ENCODE measurements at regions not wholly inside any gene's neighbourhood (a gene's known extent, or its start where the extent isn't known, plus 50 kb on each side); places are given as distances from the start of the nearest gene placed in this dataset.

DNA sequence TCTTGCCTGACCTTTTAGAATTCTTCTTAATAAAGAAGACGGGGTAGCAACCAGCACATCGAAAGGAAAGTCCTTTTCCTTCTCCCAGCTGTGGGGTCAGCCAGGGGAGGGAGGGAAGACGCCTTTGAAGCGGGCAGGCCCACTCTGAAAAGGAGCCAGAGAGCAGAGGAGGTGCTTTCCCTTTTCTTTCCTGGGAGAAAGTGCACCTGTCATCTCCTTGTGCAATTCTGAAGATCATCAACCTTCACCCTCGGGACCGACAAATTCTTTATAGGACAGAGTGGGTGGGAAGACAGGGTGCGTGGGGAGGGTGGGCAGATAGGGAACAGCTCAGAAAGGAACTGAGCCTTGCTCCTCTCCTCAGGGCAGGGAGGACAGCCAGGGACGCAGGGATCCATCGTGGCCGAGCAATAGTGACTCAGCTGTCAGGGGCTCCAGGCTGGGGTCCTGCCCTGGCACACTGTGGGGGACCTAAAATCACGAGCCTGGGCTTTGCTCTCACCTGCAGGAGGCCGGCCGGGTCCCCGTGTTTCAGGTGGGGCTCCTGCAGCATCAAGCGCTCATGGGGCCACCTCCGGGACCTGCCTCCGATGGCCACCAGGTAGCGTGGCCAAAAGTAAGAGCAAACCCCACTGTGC is 141.0 kb downstream of the OLFM1 start:
- Histone ChIP-seq H4K20me1 (ENCODE audit: insufficient read depth) (no peaks in the 10 kb centered on the region), H3K27ac (ENCODE audit: low read length) (no peak overlapping the region), H3K4me2 (ENCODE audit: low read length) (no peak overlapping the region), H3K4me3 (ENCODE audit: low read length) (no peak overlapping the region), H3K36me3 (ENCODE audit: insufficient read depth, low read length) (no peaks in the 10 kb centered on the region), H3F3A (ENCODE audit: insufficient read depth, low read length, poor library complexity, severe bottlenecking) (no peaks in the 10 kb centered on the region), H3K27me3 (ENCODE audit: insufficient read depth, low read depth, low read length) (no peaks in the 10 kb centered on the region), H2AFZ (ENCODE audit: low read depth, low read length) (no peak overlapping the region), H3K9me2 (ENCODE audit: insufficient read depth, low read length) (no peaks in the 10 kb centered on the region), H3K9me3 (ENCODE audit: low read length) (no peaks in the 10 kb centered on the region), H3K79me2 (replicated peaks; ENCODE audit: insufficient read depth, low read length) (no peaks in the 10 kb centered on the region), H3K9ac (ENCODE audit: low read length) (no peak overlapping the region)
- TF ChIP-seq POLR2AphosphoS5 (IDR thresholded peaks at IDR 0.05) (no peak), RAD21 (conservative IDR thresholded peaks at IDR 0.05) (no peak), REST (IDR thresholded peaks at IDR 0.05; ENCODE audit: borderline replicate concordance) (no peak), MXI1 (conservative IDR thresholded peaks at IDR 0.05; ENCODE audit: poor library complexity, severe bottlenecking) (no peak), TAF1 (IDR thresholded peaks at IDR 0.05; ENCODE audit: low read depth) (no peak), CTCF (IDR thresholded peaks at IDR 0.05; ENCODE audit: poor library complexity, severe bottlenecking) (no peak), EP300 (conservative IDR thresholded peaks at IDR 0.05; ENCODE audit: poor library complexity, severe bottlenecking) (no peak), EZH2 (IDR thresholded peaks at IDR 0.05; ENCODE audit: borderline replicate concordance, insufficient read depth, low read length, poor library complexity, severe bottlenecking) (no peak), SMC3 (conservative IDR thresholded peaks at IDR 0.05; ENCODE audit: poor library complexity) (no peak)

DNA sequence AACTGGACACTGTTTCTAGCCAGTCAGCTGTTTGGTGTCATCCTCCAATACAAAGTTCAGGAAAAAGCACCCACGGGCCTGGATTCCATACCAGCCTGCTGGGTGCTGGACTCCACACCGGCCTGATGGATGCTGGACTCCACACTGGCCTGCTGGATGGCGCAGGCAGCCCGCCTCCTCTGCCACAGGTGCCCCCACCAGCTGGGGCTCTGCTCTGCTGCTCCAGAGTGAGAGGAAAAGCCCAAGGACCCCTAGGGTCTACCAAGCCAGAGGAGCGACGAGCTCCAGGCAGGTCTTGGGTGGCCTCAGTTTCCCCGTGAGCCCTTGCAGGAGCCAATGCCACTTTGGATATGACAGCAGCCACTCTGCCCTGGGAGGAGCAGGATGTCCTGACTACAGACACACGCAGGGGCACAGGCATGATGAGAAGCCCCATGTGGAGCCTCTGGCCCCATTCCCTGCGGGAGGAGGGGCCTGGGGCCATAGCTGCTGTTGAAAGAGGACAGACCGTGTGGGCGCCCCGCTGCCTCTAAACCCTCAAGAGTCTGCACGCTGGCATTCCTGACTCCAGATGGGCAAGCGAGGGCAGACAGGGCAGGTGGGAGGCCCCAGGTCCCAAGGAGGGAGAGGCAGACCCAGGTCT is 141.6 kb downstream of the OLFM1 start:
- Histone ChIP-seq H3K79me2 (replicated peaks; ENCODE audit: insufficient read depth, low read length) (no peaks in the 10 kb centered on the region), H3K4me2 (ENCODE audit: low read length) (no peak overlapping the region), H3K27ac (ENCODE audit: low read length) (no peak overlapping the region), H3K27me3 (ENCODE audit: insufficient read depth, low read depth, low read length) (no peaks in the 10 kb centered on the region), H3K4me3 (ENCODE audit: low read length) (no peak overlapping the region), H4K20me1 (ENCODE audit: insufficient read depth) (no peaks in the 10 kb centered on the region), H3F3A (ENCODE audit: insufficient read depth, low read length, poor library complexity, severe bottlenecking) (no peaks in the 10 kb centered on the region), H3K9me2 (ENCODE audit: insufficient read depth, low read length) (no peaks in the 10 kb centered on the region), H3K36me3 (ENCODE audit: insufficient read depth, low read length) (no peaks in the 10 kb centered on the region), H3K9ac (ENCODE audit: low read length) (no peak overlapping the region), H2AFZ (ENCODE audit: low read depth, low read length) (no peak overlapping the region), H3K9me3 (ENCODE audit: low read length) (peaks cover under 1% of the 10 kb centered on the region)
- TF ChIP-seq CTCF (IDR thresholded peaks at IDR 0.05; ENCODE audit: poor library complexity, severe bottlenecking) = no peak
